Neural crest cell (in vitro differentiated cells): ENCODE measurements at regions not wholly inside any gene's neighbourhood (a gene's known extent, or its start where the extent isn't known, plus 50 kb on each side); places are given as distances from the start of the nearest gene placed in this dataset.
"Not testable (repeated sequence)": the region's sequence is repeated elsewhere in the genome, so short reads cannot be mapped to it uniquely, and the experiment has no call there.

ENCODE experiments used
- DNase-seq: peaks from one replicate; pipeline ENCODE4 v3.0.0; 2021; ENCODE audit warnings: low read depth, mixed read lengths, low spot score
- H3K27ac Mint-ChIP-seq: one replicate; pipeline ENCODE4 v1.8.0; 2021; ENCODE audit warnings: mild to moderate bottlenecking, mixed read lengths; ENCODE audit not compliant: unreplicated experiment
- H3K27me3 Mint-ChIP-seq: 2 replicates; pipeline ENCODE4 v1.8.0; 2021; ENCODE audit warnings: low read depth, mild to moderate bottlenecking, mixed read lengths
- H3K36me3 Mint-ChIP-seq: 2 replicates; pipeline ENCODE4 v1.8.0; 2021; ENCODE audit warnings: low read depth, mild to moderate bottlenecking, mixed read lengths
- H3K4me1 Mint-ChIP-seq: 2 replicates; pipeline ENCODE4 v1.8.0; 2021; ENCODE audit warnings: mixed read lengths
- H3K4me3 Mint-ChIP-seq: one replicate; pipeline ENCODE4 v1.8.0; 2021; ENCODE audit warnings: mild to moderate bottlenecking, mixed read lengths
- H3K9me3 Mint-ChIP-seq: 2 replicates; pipeline ENCODE4 v1.8.0; 2021; ENCODE audit warnings: mixed read lengths
- TF ChIP-seq, protein P1 (sequence below): fragments of 200-600 bp; sonication (generic); conservative IDR thresholded peaks from 2 replicates; pipeline ENCODE4 v1.5.0; 2021; ENCODE audit warnings: antibody characterized with exemption, mild to moderate bottlenecking

DNA sequence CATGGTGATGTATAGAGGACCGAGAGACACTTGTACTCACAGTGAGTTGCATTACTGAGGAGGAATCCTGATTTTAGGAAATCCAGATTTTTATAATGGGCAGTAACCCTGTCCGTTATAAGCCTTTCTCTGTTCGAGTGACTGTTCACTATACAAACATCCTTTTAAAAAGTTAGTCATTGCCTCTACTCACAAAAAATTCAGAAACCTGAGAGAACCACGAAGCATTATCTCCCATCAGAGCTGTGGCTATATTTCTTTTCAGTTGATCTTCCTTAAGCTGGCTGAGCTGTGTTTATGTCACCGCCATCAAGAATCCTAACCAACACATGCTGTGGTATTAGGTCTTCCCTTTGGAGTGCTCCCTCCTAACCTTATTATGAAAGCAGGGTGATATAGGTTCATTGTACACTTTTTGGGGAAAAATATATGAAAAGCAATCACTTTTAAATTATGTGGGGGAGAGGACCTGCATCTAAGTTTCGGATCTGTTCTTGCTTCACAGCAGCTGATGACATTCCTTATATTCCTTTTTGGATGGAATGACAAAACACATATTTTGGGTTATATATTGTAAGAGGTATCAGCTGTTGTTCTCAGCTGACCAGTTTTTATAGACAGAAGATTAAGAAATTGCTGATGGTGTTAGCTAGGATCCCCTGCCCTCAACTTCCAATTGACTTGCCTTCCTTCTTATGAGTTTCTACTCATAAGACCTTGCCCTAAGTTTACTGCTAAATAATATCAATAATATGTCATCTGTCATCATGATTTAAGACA lies 465.9 kb upstream of the RASGRP1 start:
- Mint-ChIP-seq H3K27me3 (no peaks in the 10 kb centered on the region), H3K36me3 (no peaks in the 10 kb centered on the region)

DNA sequence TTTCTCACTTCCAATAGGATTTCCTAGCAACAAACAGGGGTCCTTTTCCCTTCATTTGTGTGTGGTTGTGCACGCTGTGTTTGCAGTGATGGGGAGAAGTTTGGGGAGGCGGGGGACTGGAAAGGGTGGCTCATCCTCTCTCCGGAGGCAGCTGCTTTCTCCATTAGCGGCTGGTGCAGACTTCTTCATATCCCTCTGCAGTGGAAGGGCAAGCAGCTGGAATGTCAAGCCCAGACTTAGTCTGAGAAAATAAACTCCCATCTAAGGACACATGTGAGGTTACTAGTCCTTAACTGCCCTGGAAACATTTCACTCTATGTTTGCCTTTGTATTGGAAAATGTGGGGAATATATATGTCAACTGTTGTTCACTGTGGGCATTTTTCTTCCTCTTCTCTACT lies 467.0 kb upstream of the RASGRP1 start:
- no peak overlapping the region for H3K4me3 Mint-ChIP-seq
- no peaks in the 10 kb centered on the region for H3K4me1 Mint-ChIP-seq
- no peaks in the 10 kb centered on the region for H3K27me3 Mint-ChIP-seq
- no peaks in the 10 kb centered on the region for H3K9me3 Mint-ChIP-seq
- no peaks in the 10 kb centered on the region for H3K36me3 Mint-ChIP-seq
- no peak for DNase-seq
- TF ChIP-seq, protein P1, sequence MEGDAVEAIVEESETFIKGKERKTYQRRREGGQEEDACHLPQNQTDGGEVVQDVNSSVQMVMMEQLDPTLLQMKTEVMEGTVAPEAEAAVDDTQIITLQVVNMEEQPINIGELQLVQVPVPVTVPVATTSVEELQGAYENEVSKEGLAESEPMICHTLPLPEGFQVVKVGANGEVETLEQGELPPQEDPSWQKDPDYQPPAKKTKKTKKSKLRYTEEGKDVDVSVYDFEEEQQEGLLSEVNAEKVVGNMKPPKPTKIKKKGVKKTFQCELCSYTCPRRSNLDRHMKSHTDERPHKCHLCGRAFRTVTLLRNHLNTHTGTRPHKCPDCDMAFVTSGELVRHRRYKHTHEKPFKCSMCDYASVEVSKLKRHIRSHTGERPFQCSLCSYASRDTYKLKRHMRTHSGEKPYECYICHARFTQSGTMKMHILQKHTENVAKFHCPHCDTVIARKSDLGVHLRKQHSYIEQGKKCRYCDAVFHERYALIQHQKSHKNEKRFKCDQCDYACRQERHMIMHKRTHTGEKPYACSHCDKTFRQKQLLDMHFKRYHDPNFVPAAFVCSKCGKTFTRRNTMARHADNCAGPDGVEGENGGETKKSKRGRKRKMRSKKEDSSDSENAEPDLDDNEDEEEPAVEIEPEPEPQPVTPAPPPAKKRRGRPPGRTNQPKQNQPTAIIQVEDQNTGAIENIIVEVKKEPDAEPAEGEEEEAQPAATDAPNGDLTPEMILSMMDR, result no peak
- H3K27ac Mint-ChIP-seq, result no peak overlapping the region

More for the DNA sequence above, 465.9 kb upstream of the RASGRP1 start:
- Mint-ChIP-seq H3K4me1 (no peaks in the 10 kb centered on the region), H3K4me3 (no peak overlapping the region), H3K27ac (no peak overlapping the region), H3K9me3 (no peaks in the 10 kb centered on the region)
- DNase-seq, result no peak
- TF ChIP-seq, protein P1, result no peak

GRCh38 chr15:39034816-39035215 lies 470.2 kb upstream of the RASGRP1 start:
- Mint-ChIP-seq H3K9me3 (no peaks in the 10 kb centered on the region), H3K36me3 (no peaks in the 10 kb centered on the region), H3K4me3 (no peak overlapping the region), H3K27ac (no peak overlapping the region), H3K4me1 (no peaks in the 10 kb centered on the region), H3K27me3 (no peaks in the 10 kb centered on the region)
- DNase-seq, result no peak
- TF ChIP-seq, protein P1, result no peak

- H3K9me3 Mint-ChIP-seq, H3K27me3 Mint-ChIP-seq, H3K36me3 Mint-ChIP-seq, H3K4me3 Mint-ChIP-seq, H3K27ac Mint-ChIP-seq, DNase-seq, H3K4me1 Mint-ChIP-seq: not testable (repeated sequence)
These were observed 473.0 kb upstream of the RASGRP1 start for GRCh38 chr15:39037611-39038010.

GRCh38 chr15:39040861-39041260 lies 476.2 kb upstream of the RASGRP1 start:
- H3K36me3 Mint-ChIP-seq, result no peaks in the 10 kb centered on the region
- DNase-seq, result no peak
- H3K27ac Mint-ChIP-seq, result no peak overlapping the region
- TF ChIP-seq, protein P1, result no peak
- H3K27me3 Mint-ChIP-seq, result no peaks in the 10 kb centered on the region
- H3K9me3 Mint-ChIP-seq, result no peaks in the 10 kb centered on the region
- H3K4me3 Mint-ChIP-seq, result no peak overlapping the region
- no peaks in the 10 kb centered on the region for H3K4me1 Mint-ChIP-seq

DNA sequence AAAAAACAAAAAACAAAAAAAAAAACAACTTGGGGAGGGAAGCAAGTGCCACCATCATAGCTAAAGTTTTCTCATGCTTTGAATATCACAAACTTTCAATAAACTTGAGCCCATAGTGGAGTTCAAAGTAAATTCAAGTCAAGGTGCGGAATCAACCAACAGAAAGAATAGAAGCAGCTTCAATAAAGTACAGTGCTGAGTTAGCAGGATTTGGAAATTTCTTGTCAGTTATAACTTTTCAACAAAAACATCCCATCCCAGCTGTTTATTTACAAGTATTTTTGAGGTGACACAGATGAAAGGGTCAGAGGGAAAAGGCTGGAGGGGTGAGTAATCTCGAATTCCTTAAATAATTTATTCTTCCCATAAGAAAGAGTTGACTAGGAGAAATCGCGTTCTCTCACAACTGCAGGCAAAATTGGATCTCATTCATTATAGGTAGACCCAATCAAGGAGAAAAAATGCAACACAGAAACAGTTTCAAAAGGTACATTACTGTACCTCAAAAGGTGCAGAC lies 477.4 kb upstream of the RASGRP1 start:
- TF ChIP-seq, protein P1, result no peak
- H3K9me3 Mint-ChIP-seq, result peaks cover 3% of the 10 kb centered on the region
- DNase-seq, result no peak
- H3K36me3 Mint-ChIP-seq, result no peaks in the 10 kb centered on the region
- H3K4me3 Mint-ChIP-seq, result no peak overlapping the region
- no peaks in the 10 kb centered on the region for H3K4me1 Mint-ChIP-seq
- H3K27ac Mint-ChIP-seq, result no peak overlapping the region
- no peaks in the 10 kb centered on the region for H3K27me3 Mint-ChIP-seq
